Immature natural killer cell (primary cell): ENCODE measurements at regions not wholly inside any gene's neighbourhood (a gene's known extent, or its start where the extent isn't known, plus 50 kb on each side); places are given as distances from the start of the nearest gene placed in this dataset.

Source experiments
- DNase-seq, 3 donors: peaks; one replicate each; pipeline ENCODE4 v3.0.0; 2022; ENCODE audit warnings: mixed read lengths in 1 of 3
- H3K27ac Mint-ChIP-seq, 6 donors: one replicate each; pipeline ENCODE4 v1.8.0; 2020; ENCODE audit warnings: mixed read lengths in 6 of 6, mild to moderate bottlenecking in 5 of 6, inconsistent platforms in 4 of 6, moderate library complexity in 3 of 6
- H3K27me3 Mint-ChIP-seq, 3 donors: one replicate each; pipeline ENCODE4 v1.8.0; 2020 to 2021; ENCODE audit warnings: low read depth in 3 of 3, mild to moderate bottlenecking in 3 of 3, mixed read lengths in 3 of 3, moderate library complexity in 3 of 3, inconsistent platforms in 1 of 3
- H3K36me3 Mint-ChIP-seq, 3 donors: one replicate each; pipeline ENCODE4 v1.8.0; 2020; ENCODE audit warnings: mixed read lengths in 3 of 3, inconsistent platforms in 2 of 3, mild to moderate bottlenecking in 2 of 3
- H3K4me1 Mint-ChIP-seq, 2 donors: one replicate each; pipeline ENCODE4 v1.8.0; 2020; ENCODE audit warnings: inconsistent platforms in 2 of 2, mild to moderate bottlenecking in 2 of 2, mixed read lengths in 2 of 2, moderate library complexity in 1 of 2
- H3K4me3 Mint-ChIP-seq, 5 donors: one replicate each; pipeline ENCODE4 v1.8.0; 2020; ENCODE audit warnings: mild to moderate bottlenecking in 5 of 5, mixed read lengths in 5 of 5, inconsistent platforms in 3 of 5, moderate library complexity in 3 of 5
- H3K9me3 Mint-ChIP-seq, 6 donors: one replicate each; pipeline ENCODE4 v1.8.0; 2020; ENCODE audit warnings: mild to moderate bottlenecking in 6 of 6, mixed read lengths in 6 of 6, inconsistent platforms in 4 of 6, moderate library complexity in 3 of 6

DNA sequence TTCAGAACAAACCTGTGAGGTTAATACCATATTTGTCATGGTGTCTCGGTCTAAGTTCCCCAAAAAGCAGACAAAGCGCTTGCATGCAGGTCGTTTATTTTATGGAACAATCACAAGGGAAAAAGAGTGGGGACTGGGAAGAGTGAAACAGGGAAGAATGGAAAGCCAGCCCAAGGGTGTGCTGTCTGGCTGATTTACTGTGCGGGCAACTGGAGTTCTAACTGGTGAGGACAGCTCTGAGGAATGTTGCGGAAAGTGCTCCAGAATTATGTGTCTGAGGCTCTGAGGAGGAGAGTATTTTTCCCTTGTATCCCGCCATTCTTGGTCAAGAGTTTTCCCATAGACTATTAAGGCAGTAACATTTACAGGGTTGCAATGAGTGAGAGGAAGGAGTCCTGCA is 465.4 kb downstream of the RMST start:
- DNase-seq, result no peak
- H3K27ac Mint-ChIP-seq, result no peak overlapping the region
- no peaks in the 10 kb centered on the region for H3K36me3 Mint-ChIP-seq
- no peaks in the 10 kb centered on the region for H3K4me1 Mint-ChIP-seq
- no peak overlapping the region for H3K4me3 Mint-ChIP-seq
- peaks cover 0 to 2% (median 1%) of the 10 kb centered on the region in 3 donors for H3K27me3 Mint-ChIP-seq
- peaks cover 0 to 3% (median 0%) of the 10 kb centered on the region in 6 donors for H3K9me3 Mint-ChIP-seq

DNA sequence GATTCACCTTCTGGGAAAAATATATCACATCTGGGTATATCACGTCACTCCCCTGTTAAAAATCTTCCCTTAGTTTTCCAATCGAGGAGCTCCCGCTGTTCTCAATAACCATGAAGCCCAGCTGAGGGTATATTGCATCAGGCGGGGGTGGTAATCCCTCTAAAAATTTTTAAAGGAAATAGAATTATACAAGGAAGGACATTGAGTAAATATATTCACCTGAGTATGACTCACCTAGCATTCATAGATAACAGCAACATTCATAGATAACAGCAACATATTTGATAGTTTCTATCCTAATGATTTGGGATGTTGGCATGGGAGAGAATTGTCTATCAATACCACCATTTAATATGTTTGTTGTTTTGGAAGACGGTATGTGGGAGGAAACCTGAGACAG is 473.6 kb downstream of the RMST start:
- H3K4me1 Mint-ChIP-seq, result no peaks in the 10 kb centered on the region
- H3K9me3 Mint-ChIP-seq, result peaks cover 0 to 14% (median 6%) of the 10 kb centered on the region in 6 donors
- H3K4me3 Mint-ChIP-seq, result no peak overlapping the region
- DNase-seq, result no peak
- H3K27me3 Mint-ChIP-seq, result peaks cover 0 to 7% (median 2%) of the 10 kb centered on the region in 3 donors
- no peak overlapping the region for H3K27ac Mint-ChIP-seq
- H3K36me3 Mint-ChIP-seq, result no peaks in the 10 kb centered on the region

DNA sequence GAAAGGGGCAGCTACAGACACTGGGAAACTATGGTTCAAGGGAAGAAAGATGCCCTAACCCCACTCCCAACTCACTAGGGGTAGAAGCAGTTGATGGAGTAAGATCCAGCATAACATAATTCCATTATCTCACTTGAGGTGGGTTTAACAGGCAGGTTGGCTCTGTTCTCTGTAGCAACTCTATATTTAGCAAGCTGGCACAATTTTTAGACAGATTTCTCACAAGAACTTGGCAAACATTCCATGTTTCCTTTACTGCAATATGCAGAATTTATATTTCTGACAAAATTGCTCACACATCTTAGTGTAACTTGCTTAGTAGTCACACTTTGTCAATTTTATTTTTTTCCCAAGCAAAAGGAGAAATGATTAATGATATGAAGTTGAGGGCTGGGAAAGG is 475.4 kb downstream of the RMST start:
- Mint-ChIP-seq H3K9me3 (peaks cover 0 to 18% (median 6%) of the 10 kb centered on the region in 6 donors), H3K4me1 (no peaks in the 10 kb centered on the region), H3K27me3 (peaks cover 0 to 7% (median 2%) of the 10 kb centered on the region in 3 donors), H3K36me3 (no peaks in the 10 kb centered on the region), H3K27ac (no peak overlapping the region), H3K4me3 (no peak overlapping the region)
- DNase-seq, result no peak

DNA sequence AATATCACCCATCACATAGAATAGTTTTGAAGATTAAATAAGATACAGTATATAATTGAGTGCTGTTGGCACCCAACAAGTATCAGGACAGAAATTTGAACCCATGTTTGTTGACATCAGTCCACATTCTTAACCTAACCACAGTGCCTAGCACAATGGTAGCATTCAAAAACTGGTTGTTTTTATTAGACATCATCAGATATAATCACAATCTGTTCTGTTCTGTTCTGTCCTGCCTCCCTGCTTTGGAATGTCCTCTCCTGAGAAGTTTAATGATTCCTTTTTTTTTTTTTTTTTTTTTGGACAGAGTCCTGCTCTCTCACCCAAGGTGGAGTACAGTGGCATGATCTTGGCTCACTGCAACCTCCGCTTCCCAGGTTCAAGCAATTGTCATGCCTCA is 476.6 kb downstream of the RMST start:
- peaks cover 0 to 18% (median 4%) of the 10 kb centered on the region in 6 donors for H3K9me3 Mint-ChIP-seq
- DNase-seq, result no peak
- no peaks in the 10 kb centered on the region for H3K36me3 Mint-ChIP-seq
- peaks cover 0 to 7% (median 2%) of the 10 kb centered on the region in 3 donors for H3K27me3 Mint-ChIP-seq
- H3K4me3 Mint-ChIP-seq, result no peak overlapping the region
- H3K27ac Mint-ChIP-seq, result no peak overlapping the region
- no peaks in the 10 kb centered on the region for H3K4me1 Mint-ChIP-seq

DNA sequence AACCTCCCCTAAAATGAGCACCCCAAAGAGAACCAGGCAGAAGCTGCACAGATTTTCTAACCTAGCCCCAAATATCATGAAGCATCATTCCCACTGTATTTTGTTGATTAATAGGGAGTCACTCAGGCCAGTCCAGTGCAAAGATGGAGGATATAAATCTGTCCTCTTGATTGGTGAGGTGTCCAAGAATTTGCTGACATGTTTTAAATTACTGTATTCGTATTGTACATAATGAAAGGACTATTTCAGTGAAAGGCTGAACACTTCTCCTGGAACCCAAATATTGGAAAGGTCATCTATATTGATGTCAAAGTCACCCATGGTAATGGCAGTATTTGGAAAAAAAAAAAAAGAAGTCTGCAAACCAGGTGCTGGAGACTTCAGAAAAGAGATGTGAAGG is 477.5 kb downstream of the RMST start:
- H3K27me3 Mint-ChIP-seq, result peaks cover 0 to 5% (median 0%) of the 10 kb centered on the region in 3 donors
- H3K4me3 Mint-ChIP-seq, result no peak overlapping the region
- no peaks in the 10 kb centered on the region for H3K4me1 Mint-ChIP-seq

DNA sequence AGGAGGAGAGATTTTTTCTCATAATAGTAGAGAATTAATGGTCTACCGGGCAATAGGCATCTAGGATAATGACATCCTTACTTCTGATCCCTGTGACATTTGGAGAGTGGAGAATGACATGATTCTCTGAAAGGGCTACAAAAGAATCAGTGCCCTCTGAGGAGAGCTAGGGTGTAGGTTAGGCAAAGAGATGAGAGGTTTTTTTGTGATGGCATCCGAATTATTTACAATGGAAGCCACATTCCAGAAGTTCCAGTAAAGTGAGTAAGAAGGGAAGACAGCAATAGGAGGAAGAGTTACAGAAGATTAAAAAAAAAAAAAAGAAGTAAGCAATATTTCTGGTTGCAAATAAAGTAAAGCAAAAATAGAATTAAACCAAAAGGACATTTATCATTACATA is 478.0 kb downstream of the RMST start:
- Mint-ChIP-seq H3K27me3 (peaks cover 0 to 5% (median 0%) of the 10 kb centered on the region in 3 donors), H3K4me3 (no peak overlapping the region), H3K4me1 (no peaks in the 10 kb centered on the region), H3K9me3 (peaks cover 0 to 14% (median 4%) of the 10 kb centered on the region in 6 donors), H3K36me3 (no peaks in the 10 kb centered on the region), H3K27ac (no peak overlapping the region)
- no peak for DNase-seq

More for the DNA sequence above, 477.5 kb downstream of the RMST start:
- Mint-ChIP-seq H3K9me3 (peaks cover 0 to 14% (median 4%) of the 10 kb centered on the region in 6 donors), H3K36me3 (no peaks in the 10 kb centered on the region), H3K27ac (no peak overlapping the region)
- no peak for DNase-seq

DNA sequence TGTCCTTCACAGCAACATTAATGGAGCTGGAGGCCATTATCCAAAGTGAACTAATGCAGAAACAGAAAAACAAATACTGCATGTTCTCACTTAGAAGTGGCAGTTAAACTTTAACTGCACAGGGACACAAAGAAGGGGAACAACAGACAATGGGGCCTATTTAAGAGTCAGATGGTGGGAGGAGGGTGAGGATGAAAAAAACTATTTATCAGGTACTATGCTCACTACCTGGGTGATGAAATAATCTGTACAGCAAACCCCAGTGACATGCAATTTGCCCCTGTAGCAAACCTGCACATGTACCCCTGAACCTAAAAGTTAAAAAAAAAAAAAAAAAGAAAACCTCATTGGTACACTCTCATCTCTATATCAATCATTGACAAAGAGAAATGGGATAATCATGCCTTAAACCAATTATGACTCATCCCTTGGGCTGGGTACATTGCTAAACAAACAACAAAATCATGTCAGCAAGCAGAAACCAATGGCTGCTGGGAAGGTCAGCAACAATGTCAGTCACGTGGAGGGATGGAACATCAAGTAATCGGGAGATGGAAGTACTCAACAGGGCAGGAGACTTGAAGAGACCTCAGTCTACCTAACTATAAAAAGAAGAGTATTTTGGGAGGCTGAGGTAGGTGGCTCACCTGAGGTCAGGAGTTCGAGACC is 479.2 kb downstream of the RMST start:
- Mint-ChIP-seq H3K36me3 (peaks cover 0 to under 1% (median 0%) of the 10 kb centered on the region in 3 donors), H3K9me3 (peaks cover 0 to 16% (median 4%) of the 10 kb centered on the region in 6 donors), H3K4me1 (no peaks in the 10 kb centered on the region), H3K27ac (no peak overlapping the region), H3K27me3 (peaks cover 0 to 4% (median 0%) of the 10 kb centered on the region in 3 donors), H3K4me3 (no peak overlapping the region)
- DNase-seq, result no peak

DNA sequence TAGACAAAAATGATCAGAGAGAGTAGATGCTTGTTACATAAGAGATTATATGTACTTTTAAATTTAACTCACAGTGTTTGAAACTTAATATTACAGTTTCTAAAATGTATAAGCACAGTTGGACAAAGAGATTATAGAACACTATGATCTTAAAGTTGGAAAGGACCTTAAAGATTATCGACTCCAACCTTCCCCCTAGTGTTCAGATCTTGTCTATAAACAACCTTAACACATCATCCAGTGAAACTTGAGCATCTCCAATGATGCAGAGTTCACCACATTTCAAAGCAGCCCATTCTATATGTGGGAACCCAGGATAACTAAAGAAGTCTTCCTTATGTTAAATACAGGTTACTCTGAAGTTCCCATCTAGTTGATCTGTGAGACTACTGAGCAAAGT is 480.8 kb downstream of the RMST start:
- Mint-ChIP-seq H3K27ac (no peak overlapping the region), H3K27me3 (peaks cover 0 to 2% (median 0%) of the 10 kb centered on the region in 3 donors), H3K4me1 (no peaks in the 10 kb centered on the region), H3K4me3 (no peak overlapping the region), H3K36me3 (peaks cover 0 to 4% (median 0%) of the 10 kb centered on the region in 3 donors), H3K9me3 (peaks cover 2 to 25% (median 6%) of the 10 kb centered on the region in 6 donors)
- no peak for DNase-seq

DNA sequence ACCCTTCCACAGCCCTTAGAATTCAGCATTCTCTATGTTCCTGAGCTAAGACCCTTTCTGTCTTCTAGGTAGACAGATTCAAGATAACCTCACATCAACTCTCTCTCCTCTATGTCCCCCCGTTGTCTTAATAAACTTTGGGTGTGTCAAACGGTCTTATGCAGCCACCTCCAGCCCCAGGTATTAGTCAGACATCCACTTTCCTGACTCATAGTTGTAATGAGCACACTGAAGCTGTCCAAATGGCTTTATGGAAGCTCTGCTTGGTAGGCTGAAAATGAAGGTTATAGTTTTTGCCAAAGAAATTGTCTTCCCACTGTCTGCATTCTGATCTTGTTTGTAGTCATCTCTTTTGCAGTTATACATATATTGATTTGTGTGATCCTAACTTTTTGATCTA is 482.0 kb downstream of the RMST start:
- H3K4me1 Mint-ChIP-seq, result no peaks in the 10 kb centered on the region
- DNase-seq, result no peak
- peaks cover 0 to 2% (median 0%) of the 10 kb centered on the region in 3 donors for H3K27me3 Mint-ChIP-seq
- peaks cover 0 to 4% (median 0%) of the 10 kb centered on the region in 3 donors for H3K36me3 Mint-ChIP-seq
- peaks cover 2 to 36% (median 8%) of the 10 kb centered on the region in 6 donors for H3K9me3 Mint-ChIP-seq
- no peak overlapping the region for H3K27ac Mint-ChIP-seq
- no peak overlapping the region for H3K4me3 Mint-ChIP-seq

DNA sequence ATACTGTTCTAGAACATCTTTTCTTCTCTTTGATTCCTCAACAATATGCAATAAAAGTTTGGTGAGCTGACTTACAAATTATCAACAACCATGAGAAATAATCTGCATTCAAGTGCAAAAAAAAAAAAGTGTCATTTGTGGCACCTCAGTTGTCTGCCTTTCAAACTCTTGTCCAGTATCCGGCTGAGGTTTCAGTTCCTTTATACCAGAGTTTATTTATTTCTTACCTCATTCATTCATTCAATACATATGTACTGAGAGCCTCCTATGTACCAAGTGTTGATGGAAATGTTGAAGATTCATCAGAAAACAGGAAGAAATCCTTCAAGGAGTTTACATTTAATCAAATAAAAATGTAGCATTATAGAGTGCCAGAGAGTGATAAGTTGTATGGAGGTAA is 484.1 kb downstream of the RMST start:
- Mint-ChIP-seq H3K9me3 (peaks cover 2 to 25% (median 7%) of the 10 kb centered on the region in 6 donors), H3K27me3 (peaks cover 0 to 5% (median 0%) of the 10 kb centered on the region in 3 donors), H3K36me3 (peaks cover 0 to 4% (median 0%) of the 10 kb centered on the region in 3 donors), H3K27ac (no peak overlapping the region), H3K4me1 (no peaks in the 10 kb centered on the region), H3K4me3 (no peak overlapping the region)
- DNase-seq, result no peak

DNA sequence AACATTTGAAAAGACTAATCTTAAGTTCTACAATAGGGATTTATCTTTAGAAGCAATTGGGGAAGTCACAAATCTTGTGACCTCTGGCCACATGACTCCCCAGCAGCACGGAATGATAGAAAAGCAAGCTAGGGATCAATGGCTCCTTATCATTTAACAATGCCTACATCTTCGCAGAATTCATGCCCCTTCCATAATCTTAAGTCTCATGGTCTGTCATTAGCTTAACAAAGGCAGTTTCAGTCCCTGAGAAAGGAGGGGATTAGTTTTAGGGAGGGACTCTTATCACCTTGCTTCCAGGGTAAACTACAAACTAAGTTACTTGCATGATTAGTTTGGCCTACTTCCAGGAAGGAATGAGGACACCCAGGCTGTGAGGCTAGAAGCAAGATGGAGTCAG is 486.0 kb downstream of the RMST start:
- peaks cover 2 to 25% (median 8%) of the 10 kb centered on the region in 6 donors for H3K9me3 Mint-ChIP-seq
- H3K4me3 Mint-ChIP-seq, result no peak overlapping the region
- DNase-seq, result no peak
- H3K27me3 Mint-ChIP-seq, result peaks cover 0 to 5% (median 0%) of the 10 kb centered on the region in 3 donors
- H3K27ac Mint-ChIP-seq, result no peak overlapping the region
- H3K4me1 Mint-ChIP-seq, result no peaks in the 10 kb centered on the region
- peaks cover 0 to 4% (median 0%) of the 10 kb centered on the region in 3 donors for H3K36me3 Mint-ChIP-seq

DNA sequence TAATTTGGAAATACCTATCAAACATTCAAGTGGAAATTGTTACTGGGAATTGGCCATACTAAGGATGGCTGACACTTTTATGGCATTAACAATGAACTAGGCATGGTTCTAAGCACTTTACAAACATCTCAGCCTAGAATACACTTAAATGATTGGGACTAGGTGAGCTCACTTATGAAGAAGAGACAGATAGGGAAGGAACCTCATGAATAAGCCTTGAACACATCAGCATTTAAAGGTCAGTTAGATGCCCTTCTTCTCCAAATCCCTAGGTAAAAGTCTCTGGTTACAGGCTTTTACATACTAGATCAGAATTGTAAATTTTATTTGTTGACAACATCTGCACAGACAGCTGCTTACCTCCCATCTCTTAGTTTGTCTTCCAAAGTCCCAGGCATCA is 488.6 kb downstream of the RMST start:
- no peak for DNase-seq
- Mint-ChIP-seq H3K9me3 (peaks cover 2 to 39% (median 7%) of the 10 kb centered on the region in 6 donors), H3K27ac (no peak overlapping the region), H3K4me3 (no peak overlapping the region), H3K27me3 (peaks cover 0 to 5% (median 0%) of the 10 kb centered on the region in 3 donors), H3K36me3 (peaks cover 0 to 4% (median 0%) of the 10 kb centered on the region in 3 donors), H3K4me1 (no peaks in the 10 kb centered on the region)

DNA sequence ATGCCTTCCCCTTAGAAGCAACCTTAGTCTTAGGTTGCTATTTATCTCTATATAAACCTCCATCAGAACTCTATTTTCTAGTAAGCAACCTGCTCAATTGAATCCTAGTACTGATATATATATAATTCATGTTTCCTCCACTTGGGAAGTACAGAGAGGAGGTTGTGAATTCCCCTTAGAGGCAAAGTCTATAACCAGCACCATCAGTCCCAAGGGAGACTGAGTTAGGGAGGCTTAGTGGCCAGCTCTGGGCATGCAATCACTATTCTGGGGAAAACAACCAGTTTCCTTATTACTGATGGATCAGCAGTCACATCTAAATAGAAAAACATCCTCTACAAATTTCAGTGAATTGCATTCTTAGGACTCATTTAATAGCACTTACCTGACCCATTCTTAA is 489.1 kb downstream of the RMST start:
- Mint-ChIP-seq H3K9me3 (peaks cover 2 to 42% (median 7%) of the 10 kb centered on the region in 6 donors), H3K4me3 (no peak overlapping the region), H3K4me1 (no peaks in the 10 kb centered on the region), H3K27ac (no peak overlapping the region), H3K36me3 (peaks cover 0 to 4% (median 0%) of the 10 kb centered on the region in 3 donors), H3K27me3 (peaks cover 0 to 5% (median 0%) of the 10 kb centered on the region in 3 donors)
- no peak for DNase-seq

DNA sequence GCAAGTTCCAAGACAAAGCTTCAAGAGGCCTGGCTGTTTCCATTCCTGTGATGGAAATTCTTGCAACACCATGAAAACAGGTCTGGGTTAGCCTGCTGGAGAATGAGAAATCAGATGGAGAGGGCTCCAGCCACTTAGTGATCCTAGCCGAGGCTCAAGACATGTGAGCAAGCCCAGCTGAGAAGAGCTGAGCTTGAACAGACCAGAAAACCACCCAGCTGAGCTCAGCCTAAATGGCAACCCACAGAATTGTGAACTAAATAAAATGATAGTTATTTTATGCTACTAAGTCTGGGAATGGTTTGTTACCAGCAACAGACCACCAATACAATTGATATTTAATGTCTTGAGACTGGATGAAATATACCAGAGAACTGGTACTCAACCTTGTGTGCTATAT is 494.5 kb downstream of the RMST start:
- Mint-ChIP-seq H3K27ac (no peak overlapping the region), H3K9me3 (peaks cover 0 to 19% (median 2%) of the 10 kb centered on the region in 6 donors), H3K36me3 (no peaks in the 10 kb centered on the region), H3K27me3 (no peaks in the 10 kb centered on the region), H3K4me1 (no peaks in the 10 kb centered on the region), H3K4me3 (no peak overlapping the region)
- DNase-seq, result no peak

DNA sequence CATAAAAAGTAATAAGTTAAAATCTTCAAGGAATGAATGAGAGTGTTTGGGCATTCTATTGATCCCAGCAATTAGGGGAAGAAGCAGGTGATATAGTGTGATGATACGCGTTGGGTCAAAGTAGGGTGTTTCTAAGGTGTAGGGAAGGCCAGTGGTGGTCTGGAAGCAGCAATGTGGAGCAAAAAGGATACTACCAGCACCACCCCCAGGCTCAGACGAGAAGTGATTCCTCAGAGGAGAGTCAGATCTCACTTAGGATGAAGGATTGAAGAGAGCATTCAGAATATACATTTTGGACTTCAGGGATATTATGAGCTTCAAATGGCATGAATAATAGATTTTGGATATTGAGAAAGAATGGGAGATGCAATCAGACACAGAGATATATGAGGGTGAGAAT is 497.6 kb downstream of the RMST start:
- no peak overlapping the region for H3K4me3 Mint-ChIP-seq
- no peak overlapping the region for H3K27ac Mint-ChIP-seq
- no peak for DNase-seq
- peaks cover 0 to 1% (median 0%) of the 10 kb centered on the region in 3 donors for H3K27me3 Mint-ChIP-seq
- H3K9me3 Mint-ChIP-seq, result peaks cover 0 to 11% (median 0%) of the 10 kb centered on the region in 6 donors
- H3K4me1 Mint-ChIP-seq, result no peaks in the 10 kb centered on the region
- no peaks in the 10 kb centered on the region for H3K36me3 Mint-ChIP-seq
